HepG2 (cell line): ENCODE measurements at regions not wholly inside any gene's neighbourhood (a gene's known extent, or its start where the extent isn't known, plus 50 kb on each side); places are given as distances from the start of the nearest gene placed in this dataset.

Source experiments
- ATAC-seq: fragments of 200-7000 bp; cut with Tn5 transposase; 3 replicates; pipeline ENCODE4 v1.9.1; 2020; ENCODE audit warnings: mild to moderate bottlenecking, moderate library complexity
- BruUV-seq: library from RNA; stranded (reverse); fragments of 400-500 nt; replicated peaks from 2 replicates; lab custom pipeline; 2021; lab: Mats Ljungman, UMichigan
- CTCF ChIA-PET: fragments of 300-600 bp; formaldehyde crosslinking; extraction: SDS; loops from one replicate; lab custom pipeline; 2021; ENCODE audit warnings: low total read pairs, inconsistent platforms, low intra/inter-chr PET ratio; lab: Yijun Ruan, JAX
- POLR2A ChIA-PET: fragments of 350-600 bp; sonication (Branson Sonifier 250); formaldehyde crosslinking; loops from one replicate; lab custom pipeline; 2020; ENCODE audit warnings: antibody characterized with exemption, inconsistent platforms; lab: Yijun Ruan, JAX
- DNase-seq: peaks from one replicate; pipeline ENCODE4 v3.0.0-alpha.2; 2015; ENCODE audit warnings: low spot score
- FAIRE-seq: peaks from 3 replicates; lab custom pipeline; 2011; peaks lifted over from hg19 to GRCh38; lab: Jason Lieb, UNC
- H2AFZ ChIP-seq: one replicate; pipeline ENCODE4 v1.6.1; 2011; ENCODE audit warnings: low read length, inconsistent platforms
- H3K27ac ChIP-seq: fragments of 300-600 bp; 3 replicates; pipeline ENCODE4 v1.8.0; 2011; ENCODE audit warnings: mixed run types, mild to moderate bottlenecking, mixed read lengths, low read length, inconsistent platforms; ENCODE audit not compliant: insufficient read depth; ENCODE audit errors: extremely low read length
- H3K27me3 ChIP-seq, 2 experiments: fragments of 200-600 bp in 1 of 2; 2 replicates in 1 of 2; 3 replicates in 1 of 2; pipeline versions ENCODE4 v1.6.0 to v1.8.0; 2011; ENCODE audit warnings: low read length in 2 of 2, mild to moderate bottlenecking in 2 of 2, moderate library complexity in 2 of 2, inconsistent platforms in 1 of 2; ENCODE audit not compliant: insufficient read depth in 2 of 2, control insufficient read depth in 1 of 2
- H3K36me3 ChIP-seq, 2 experiments: fragments of 200-600 bp in 1 of 2; replicated peaks in 1 of 2; 2 replicates in 1 of 2; 3 replicates in 1 of 2; pipeline versions ENCODE4 v1.5.1 to v1.8.0; 2011; ENCODE audit warnings: low read length in 2 of 2, inconsistent platforms in 1 of 2; ENCODE audit not compliant: insufficient read depth in 2 of 2, control insufficient read depth in 1 of 2
- H3K4me1 ChIP-seq: 2 replicates; pipeline ENCODE4 v1.5.1; 2012; ENCODE audit warnings: low read length, inconsistent platforms; ENCODE audit not compliant: insufficient read depth
- H3K4me2 ChIP-seq: 2 replicates; pipeline ENCODE4 v1.6.0; 2011; ENCODE audit warnings: low read depth, low read length, inconsistent platforms
- H3K4me3 ChIP-seq, 3 experiments: fragments of 200-600 bp in 1 of 3; sonication (generic), shearing (Covaris generic) in 1 of 3; replicated peaks in 1 of 3; 2 replicates each; pipeline ENCODE4 v1.5.1; 2011 to 2016; ENCODE audit warnings: low read length in 3 of 3, inconsistent platforms in 2 of 3, low read depth in 2 of 3, mild to moderate bottlenecking in 2 of 3, control low read depth in 1 of 3, mixed read lengths in 1 of 3; ENCODE audit not compliant: insufficient read depth in 1 of 3
- H3K79me2 ChIP-seq: one replicate; pipeline ENCODE4 v1.6.1; 2011; ENCODE audit warnings: low read length, inconsistent platforms; ENCODE audit not compliant: insufficient read depth
- H3K9ac ChIP-seq: 2 replicates; pipeline ENCODE4 v1.6.0; 2011; ENCODE audit warnings: mild to moderate bottlenecking, low read depth, low read length, inconsistent platforms; ENCODE audit not compliant: insufficient read depth
- H3K9me3 ChIP-seq: 2 replicates; pipeline ENCODE4 v1.5.1; 2012; ENCODE audit warnings: mild to moderate bottlenecking, low read length
- H4K20me1 ChIP-seq: 2 replicates; pipeline ENCODE4 v1.6.0; 2011; ENCODE audit warnings: inconsistent platforms, mild to moderate bottlenecking, low read length, moderate library complexity; ENCODE audit not compliant: insufficient read depth
- CHD4 ChIP-seq: fragments of 200-600 bp; sonication (generic); IDR thresholded peaks from 2 replicates; pipeline ENCODE4 v1.7.0; 2017; ENCODE audit warnings: mild to moderate bottlenecking, low read length, borderline replicate concordance
- HNF1A ChIP-seq, 2 experiments: sonication (generic) in 1 of 2; formaldehyde crosslinking in 1 of 2; IDR thresholded peaks; 2 replicates each; pipeline versions ENCODE4 v1.4.0 to v1.6.1; 2016 to 2020; ENCODE audit warnings: borderline replicate concordance in 1 of 2, low read depth in 1 of 2, mild to moderate bottlenecking in 1 of 2, missing genetic modification reagents in 1 of 2
- HNRNPH1 ChIP-seq: fragments of 200-400 bp; formaldehyde crosslinking; optimal IDR thresholded peaks from 2 replicates; pipeline ENCODE3; 2017; ENCODE audit warnings: mild to moderate bottlenecking, low read depth, low read length
- KDM6A ChIP-seq: IDR thresholded peaks from 2 replicates; pipeline ENCODE4 v1.6.1; 2016; ENCODE audit warnings: low read depth
- PHF21A ChIP-seq: sonication (generic); formaldehyde crosslinking; IDR thresholded peaks from 2 replicates; pipeline ENCODE4 v1.5.0; 2020; ENCODE audit warnings: mild to moderate bottlenecking, missing genetic modification reagents
- RARG ChIP-seq: sonication (generic); formaldehyde crosslinking; IDR thresholded peaks from 2 replicates; pipeline ENCODE4 v1.4.0; 2020; ENCODE audit warnings: low read depth, mild to moderate bottlenecking, missing genetic modification reagents
- TCF7 ChIP-seq: sonication (generic); IDR thresholded peaks from 2 replicates; pipeline ENCODE4 v1.6.1; 2016; ENCODE audit warnings: antibody characterized with exemption, low read depth
- UBTF ChIP-seq: sonication (generic); formaldehyde crosslinking; IDR thresholded peaks from 2 replicates; pipeline ENCODE4 v1.4.0; 2020; ENCODE audit warnings: mild to moderate bottlenecking, missing genetic modification reagents
- ZBTB3 ChIP-seq: sonication (generic); formaldehyde crosslinking; IDR thresholded peaks from 2 replicates; pipeline ENCODE4 v1.4.0; 2020; ENCODE audit warnings: low read depth, mild to moderate bottlenecking, moderate library complexity, missing genetic modification reagents, borderline replicate concordance
- ZNF253 ChIP-seq: sonication (generic); formaldehyde crosslinking; IDR thresholded peaks from 2 replicates; pipeline ENCODE4 v1.8.0; 2022; ENCODE audit warnings: mild to moderate bottlenecking, missing genetic modification reagents, borderline replicate concordance
- ZNF33A ChIP-seq: sonication (generic); formaldehyde crosslinking; IDR thresholded peaks from 2 replicates; pipeline ENCODE4 v1.5.1; 2020; ENCODE audit warnings: missing genetic modification reagents, mild to moderate bottlenecking, moderate library complexity, borderline replicate concordance
- ZNF468 ChIP-seq: sonication (generic); formaldehyde crosslinking; IDR thresholded peaks from 2 replicates; pipeline ENCODE4 v1.8.0; 2022; ENCODE audit warnings: mild to moderate bottlenecking, moderate library complexity, missing genetic modification reagents
- ZNF574 ChIP-seq: sonication (generic); formaldehyde crosslinking; IDR thresholded peaks from 2 replicates; pipeline ENCODE4 v1.4.0; 2020; ENCODE audit warnings: missing genetic modification reagents
- ZNF781 ChIP-seq: sonication (generic); formaldehyde crosslinking; IDR thresholded peaks from 2 replicates; pipeline ENCODE4 v1.5.1; 2020; ENCODE audit warnings: borderline replicate concordance, mild to moderate bottlenecking, missing genetic modification reagents; ENCODE audit errors: not compliant biosample characterization
- ZSCAN30 ChIP-seq: sonication (generic); formaldehyde crosslinking; IDR thresholded peaks from 2 replicates; pipeline ENCODE4 v1.5.0; 2020; ENCODE audit warnings: mild to moderate bottlenecking, missing genetic modification reagents
- WGBS: methylation state at CpG from one replicate; pipeline ENCODE4 v1.1.6; 2017; ENCODE audit warnings: low lambda C conversion rate; 5-methylcytosine and 5-hydroxymethylcytosine counted together
- in situ Hi-C: cut with HindIII; loops from 2 replicates; pipeline ENCODE4 v1.10.0; 2017; ENCODE audit warnings: low pct_unique_long_range_greater_than_20kb; ENCODE audit not compliant: extremely low pct_ligation_motif_present
- intact Hi-C: fragments of 100-400 bp; cut with micrococcal nuclease; formaldehyde crosslinking; loops from one replicate; pipeline ENCODE4 v1.10.0; 2022; ENCODE audit not compliant: unreplicated experiment

GRCh38 chr15:93789441-93789840 lies 441.9 kb upstream of the MCTP2 start (continued):
- TF ChIP-seq ZNF574: no peak
- no peak for TF ChIP-seq TCF7
- no peak for TF ChIP-seq PHF21A (CRISPR knock-in tag)
- TF ChIP-seq ZSCAN30: no peak
- no peak for TF ChIP-seq KDM6A (CRISPR knock-in tag)
- no peak for TF ChIP-seq ZBTB3 (CRISPR knock-in tag)
- TF ChIP-seq ZNF468 (CRISPR knock-in tag): no peak

- H3K36me3 ChIP-seq: no peaks in the 10 kb centered on the region
- in situ Hi-C loops (no loop called here), intact Hi-C loops (no loop called here)
- no peak overlapping the region for H3K27ac ChIP-seq
- no peaks in the 10 kb centered on the region for H3K79me2 ChIP-seq
- 0% methylated on average over 4 of the region's 4 CpGs for WGBS
- H3K4me1 ChIP-seq: no peaks in the 10 kb centered on the region
- H3K9me3 ChIP-seq: no peaks in the 10 kb centered on the region
- DNase-seq: no peak
- no peak overlapping the region for H3K4me2 ChIP-seq
- ChIA-PET CTCF (no interaction called here), POLR2A (no interaction called here)
- H3K9ac ChIP-seq: no peak overlapping the region
- no peaks in the 10 kb centered on the region for H4K20me1 ChIP-seq
- no TSS peak for BruUV-seq
- no peak for ATAC-seq
- no peak overlapping the region for H3K4me3 ChIP-seq
- no peaks in the 10 kb centered on the region for H3K27me3 ChIP-seq
- H2AFZ ChIP-seq: no peak overlapping the region
- no peak for FAIRE-seq
- TF ChIP-seq HNF1A (IDR thresholded peaks at IDR 0.05; ENCODE audit: low read depth): no peak
- no peak for TF ChIP-seq HNF1A (CRISPR knock-in tag; IDR thresholded peaks at IDR 0.05; ENCODE audit: borderline replicate concordance)
- no peak for TF ChIP-seq ZNF781
- TF ChIP-seq UBTF (CRISPR knock-in tag): no peak
- TF ChIP-seq RARG: no peak
- no peak for TF ChIP-seq CHD4
- no peak for TF ChIP-seq ZNF253 (CRISPR knock-in tag)
- no peak for TF ChIP-seq HNRNPH1
- no peak for TF ChIP-seq ZNF33A (CRISPR knock-in tag)
These were observed 451.3 kb upstream of the MCTP2 start for GRCh38 chr15:93780073-93780472.
